Central memory CD4-positive, alpha-beta T cell (primary cell): ENCODE measurements at regions not wholly inside any gene's neighbourhood (a gene's known extent, or its start where the extent isn't known, plus 50 kb on each side); places are given as distances from the start of the nearest gene placed in this dataset.
"Not testable (repeated sequence)": the region's sequence is repeated elsewhere in the genome, so short reads cannot be mapped to it uniquely, and the experiment has no call there.

Experiments
- DNase-seq: peaks from one replicate; pipeline ENCODE4 v3.0.0; 2022

- no peak for DNase-seq
Observed at GRCh38 chr12:68514807-68515411, 95.8 kb upstream of the RAP1B start.

DNA sequence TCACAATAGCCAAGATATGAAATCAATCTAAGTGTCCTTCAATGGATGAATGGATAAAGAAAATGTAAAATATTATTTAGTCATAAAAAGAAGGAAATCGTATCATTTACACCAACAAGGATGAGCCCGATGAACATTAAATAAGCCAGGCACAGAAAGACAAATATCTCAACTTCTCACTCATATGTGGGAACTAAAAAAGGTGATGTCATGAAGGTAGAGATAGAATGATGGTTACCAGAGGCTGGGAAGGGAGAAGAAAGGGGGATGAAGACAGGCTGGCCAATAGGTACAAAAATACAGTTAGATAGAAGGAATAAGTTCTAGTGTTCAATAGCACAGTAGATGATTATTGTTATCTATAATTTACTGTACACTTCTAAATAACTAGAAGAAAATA, 94.9 kb upstream of the RAP1B start:
- no peak for DNase-seq

DNA sequence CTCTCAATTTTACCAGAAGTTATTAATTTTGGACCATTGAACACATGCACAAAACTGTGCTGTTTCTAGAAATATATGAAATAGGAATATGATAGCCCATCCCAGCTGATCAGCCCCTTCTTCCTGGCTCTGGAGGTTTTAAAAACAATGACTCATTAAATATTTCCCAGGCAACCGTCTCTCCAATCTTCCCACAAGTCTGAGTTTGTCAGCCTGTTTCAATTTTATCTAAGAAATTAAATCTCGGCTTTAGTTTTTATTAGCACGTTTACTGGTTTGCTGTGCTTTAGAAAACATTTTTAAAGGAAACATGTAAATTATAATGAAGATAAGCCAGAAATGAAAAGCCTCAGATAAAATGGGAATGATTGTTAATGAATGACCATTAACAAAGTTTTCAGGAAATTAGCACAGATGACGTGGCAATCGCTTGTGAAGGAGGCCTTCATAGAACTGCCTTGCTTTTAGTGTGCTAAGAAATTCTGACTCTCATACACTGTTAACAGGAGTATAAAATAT, 89.3 kb upstream of the RAP1B start:
- no peak for DNase-seq

GRCh38 chr12:68521848-68522502, 88.7 kb upstream of the RAP1B start:
- no peak for DNase-seq

DNA sequence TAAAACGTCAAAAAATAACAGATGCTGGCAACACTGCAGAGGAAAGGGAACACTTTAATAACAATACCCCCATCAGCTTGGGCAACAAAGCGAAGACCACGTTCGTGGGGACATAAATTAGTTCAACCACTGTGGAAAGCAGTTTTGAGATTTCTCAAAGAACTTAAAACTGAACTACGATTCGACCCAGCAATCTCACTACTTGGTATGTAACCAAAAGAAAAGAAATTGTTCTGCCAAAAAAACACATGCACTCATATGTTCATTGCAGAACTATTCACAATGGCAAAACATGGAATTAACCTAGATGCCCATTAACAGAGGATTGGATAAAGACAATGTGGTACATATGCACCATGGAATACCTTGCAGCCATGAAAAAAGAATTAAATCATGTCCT, 81.2 kb upstream of the RAP1B start:
- DNase-seq, result no peak

DNA sequence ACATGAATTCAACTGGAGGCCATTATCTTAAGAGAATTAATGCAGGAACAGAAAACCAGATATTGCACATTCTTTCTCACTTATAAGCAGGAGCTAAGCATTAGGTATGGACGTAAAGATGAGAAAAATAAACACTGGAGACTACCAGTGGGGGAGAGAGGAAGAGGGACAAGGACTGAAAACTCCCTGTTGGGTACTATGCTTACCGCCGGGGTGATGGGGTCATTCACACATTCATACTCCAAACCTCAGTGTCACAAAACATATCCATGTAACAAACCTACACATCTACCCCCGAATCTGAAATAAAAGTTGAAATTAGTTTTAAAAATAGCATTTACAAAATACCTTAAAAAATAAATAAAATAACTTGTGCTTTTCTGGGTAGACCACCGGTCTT, 80.8 kb upstream of the RAP1B start:
- no peak for DNase-seq

GRCh38 chr12:68530299-68530698, 80.4 kb upstream of the RAP1B start:
- DNase-seq, result no peak

DNA sequence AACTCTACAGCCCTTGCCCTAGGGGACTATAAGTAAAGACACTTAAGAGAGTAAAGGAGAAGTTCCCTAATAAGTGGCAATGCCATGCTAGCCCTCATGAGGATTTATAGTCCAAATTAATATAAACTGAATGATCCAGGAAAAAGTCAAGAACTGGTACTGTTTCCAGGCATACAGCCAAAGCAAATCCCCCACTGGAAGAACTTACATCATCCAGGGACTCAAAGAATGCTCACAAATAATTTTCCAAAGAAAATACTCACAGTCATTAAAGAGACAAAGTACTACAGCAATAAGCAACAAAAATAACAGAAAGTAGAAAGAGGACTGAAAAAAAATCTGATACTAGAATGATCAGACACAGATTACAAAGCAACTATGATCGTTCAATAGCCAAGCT, 79.7 kb upstream of the RAP1B start:
- no peak for DNase-seq

DNA sequence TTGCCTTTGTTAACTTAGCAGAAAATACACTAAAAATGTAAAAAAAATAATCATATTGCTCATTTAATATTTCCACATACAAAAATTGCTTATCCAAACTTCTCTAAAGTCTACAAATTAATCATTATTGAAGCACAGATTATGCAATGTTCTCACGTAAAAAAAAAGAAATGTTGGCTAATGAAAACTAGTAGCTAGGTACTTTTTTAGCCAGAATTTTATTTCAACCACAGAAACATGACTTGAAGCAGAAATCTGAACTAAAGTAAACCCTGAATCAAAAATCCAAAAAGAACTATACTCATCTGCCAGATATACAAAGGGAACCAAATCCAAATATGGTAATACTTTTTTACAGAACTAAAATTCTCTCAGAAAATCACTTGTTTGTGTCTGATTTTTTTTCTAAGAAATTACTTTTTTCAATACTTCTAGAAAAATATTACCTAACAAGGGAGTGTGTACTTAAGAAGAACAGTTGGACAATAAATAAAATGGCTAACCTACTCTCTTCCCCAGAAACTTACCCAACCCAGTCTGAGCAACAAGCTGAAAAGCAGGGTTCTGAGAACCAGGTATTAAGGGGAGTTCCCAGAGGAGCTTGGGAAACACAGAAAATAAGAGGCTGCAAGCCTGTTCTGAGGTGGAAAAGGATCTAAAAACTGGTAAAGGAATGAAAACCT, 78.4 kb upstream of the RAP1B start:
- DNase-seq, result no peak

DNA sequence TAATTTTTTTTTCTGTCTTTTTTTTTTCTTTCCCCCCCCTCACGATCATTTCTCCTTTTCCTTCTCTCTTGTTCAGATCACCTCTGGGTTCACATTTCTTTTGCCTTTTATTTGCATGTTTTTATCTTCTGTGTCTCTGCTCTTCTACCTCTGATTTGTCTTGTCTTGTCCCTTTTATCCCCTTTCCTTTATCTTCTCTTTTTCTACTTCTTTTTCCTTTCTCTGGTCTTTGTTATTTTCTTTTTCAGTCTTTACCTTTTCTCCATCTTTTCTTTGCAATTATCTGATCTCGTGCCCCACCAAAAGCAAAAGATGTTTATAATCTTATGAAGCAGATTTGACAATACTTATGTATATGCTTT, 77.8 kb upstream of the RAP1B start:
- DNase-seq, result no peak

DNA sequence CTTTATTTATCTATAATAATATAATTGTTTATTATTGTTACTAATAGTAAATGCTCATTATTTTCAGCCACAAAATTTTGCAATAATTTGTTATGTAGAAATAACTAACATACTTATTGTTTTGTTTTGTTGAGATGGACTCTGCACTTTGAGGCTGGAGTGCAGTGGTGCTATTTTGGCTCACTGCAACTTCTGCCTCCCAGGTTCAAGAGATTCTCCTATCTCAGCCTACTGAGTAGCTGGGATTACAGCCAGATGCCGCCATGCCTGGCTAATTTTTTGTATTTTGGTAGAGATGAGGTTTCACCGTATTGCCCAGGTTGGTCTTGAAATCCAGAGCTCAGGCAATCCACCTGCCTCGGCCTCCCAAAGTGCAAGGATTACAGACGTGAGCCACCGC, 76.6 kb upstream of the RAP1B start:
- no peak for DNase-seq

DNA sequence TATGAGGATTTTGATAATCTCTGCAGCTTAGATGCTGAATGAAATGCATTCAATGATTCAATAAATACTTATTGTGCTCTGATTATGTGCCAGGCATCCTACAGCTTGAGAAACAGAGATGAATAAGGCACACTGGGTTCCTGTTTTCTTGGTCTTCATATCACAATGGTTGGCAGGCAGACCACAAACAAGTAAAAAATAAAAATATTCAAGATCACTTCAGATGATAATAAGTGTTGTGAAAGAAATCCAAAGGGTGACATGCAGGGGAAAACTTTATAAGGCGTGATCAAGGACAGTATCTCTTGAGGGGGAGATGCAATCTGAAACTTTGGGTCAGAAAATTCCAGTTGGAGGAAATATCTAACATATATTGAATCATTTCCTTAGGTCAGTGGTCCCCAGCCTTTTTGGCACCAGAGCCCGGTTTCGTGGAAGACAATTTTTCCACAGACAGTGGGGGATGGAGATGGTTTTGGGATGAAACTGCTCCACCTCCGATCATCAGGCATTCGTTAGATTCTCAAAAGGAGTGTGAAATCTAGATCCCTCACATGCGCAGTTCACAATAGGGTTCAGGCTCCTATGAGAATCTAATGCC, 73.7 kb upstream of the RAP1B start:
- DNase-seq, result no peak

DNA sequence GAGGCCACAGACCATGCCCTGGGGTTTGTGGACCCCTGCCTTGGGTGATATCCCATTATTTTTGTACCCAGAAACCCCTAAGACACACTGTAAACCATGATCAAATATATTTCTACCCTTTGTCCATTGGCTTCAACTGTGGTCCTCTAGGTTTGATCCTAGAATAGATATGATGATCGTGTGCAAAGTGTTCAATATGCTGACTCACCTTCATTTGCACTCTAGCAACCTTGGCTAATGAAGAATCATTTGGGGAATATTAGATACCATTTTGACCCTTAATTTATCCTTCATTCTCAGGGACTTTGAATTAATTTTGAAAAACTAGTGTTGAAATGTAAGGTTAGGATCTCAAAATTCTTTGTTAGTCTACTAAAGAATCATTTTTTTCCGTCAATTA, 73.1 kb upstream of the RAP1B start:
- no peak for DNase-seq

GRCh38 chr12:68538726-68539614, 71.7 kb upstream of the RAP1B start:
- peak; percentile 66 for DNase-seq

DNA sequence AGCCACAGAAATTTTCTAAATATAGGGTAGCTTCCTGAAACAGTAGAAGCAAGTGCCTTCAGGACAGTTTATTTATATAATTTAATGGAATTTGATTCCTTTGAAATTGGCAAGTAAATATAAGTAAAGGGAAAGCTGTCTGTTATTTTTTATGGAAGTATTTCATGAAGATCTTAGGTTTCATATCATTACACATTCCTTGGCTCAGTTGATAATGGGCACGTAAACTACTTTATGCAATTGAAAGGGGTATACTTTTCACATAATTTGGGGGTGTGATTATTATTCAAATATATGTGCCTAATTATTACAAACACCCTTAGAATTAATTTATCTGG, 71.1 kb upstream of the RAP1B start:
- DNase-seq, result no peak

- not testable (repeated sequence) for DNase-seq
Observed at GRCh38 chr12:68540768-68541167, 69.9 kb upstream of the RAP1B start.

GRCh38 chr12:68547318-68547717, 63.4 kb upstream of the RAP1B start:
- DNase-seq, result not testable (repeated sequence)

DNA sequence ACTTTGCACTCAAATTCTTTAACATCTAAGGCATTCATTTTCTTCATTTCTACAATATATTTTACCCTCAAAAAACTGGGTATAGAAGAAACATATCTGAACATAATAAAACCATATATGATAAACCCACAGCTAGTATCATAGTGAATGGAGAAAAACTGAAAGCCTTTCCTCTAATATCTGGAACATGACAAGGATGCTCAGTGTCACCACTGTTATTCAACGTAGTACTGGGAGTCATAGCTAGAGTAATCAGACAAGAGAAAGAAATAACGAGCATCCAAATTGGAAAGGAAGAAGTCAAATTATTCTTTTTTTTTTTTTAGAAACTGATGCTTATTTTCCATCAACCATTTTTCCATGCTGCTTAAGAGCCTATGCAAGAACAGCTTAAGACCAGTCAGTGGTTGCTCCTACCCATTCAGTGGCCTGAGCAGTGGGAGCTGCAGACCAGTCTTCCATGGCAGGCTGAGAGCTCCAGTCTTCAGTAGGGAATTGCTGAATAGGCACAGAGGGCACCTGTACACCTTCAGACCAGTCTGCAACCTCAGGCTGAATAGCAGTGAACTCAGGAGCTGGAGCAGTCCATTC, 58.0 kb upstream of the RAP1B start:
- not testable (repeated sequence) for DNase-seq

- no peak for DNase-seq
Observed at GRCh38 chr12:68557011-68557730, 53.5 kb upstream of the RAP1B start.

DNA sequence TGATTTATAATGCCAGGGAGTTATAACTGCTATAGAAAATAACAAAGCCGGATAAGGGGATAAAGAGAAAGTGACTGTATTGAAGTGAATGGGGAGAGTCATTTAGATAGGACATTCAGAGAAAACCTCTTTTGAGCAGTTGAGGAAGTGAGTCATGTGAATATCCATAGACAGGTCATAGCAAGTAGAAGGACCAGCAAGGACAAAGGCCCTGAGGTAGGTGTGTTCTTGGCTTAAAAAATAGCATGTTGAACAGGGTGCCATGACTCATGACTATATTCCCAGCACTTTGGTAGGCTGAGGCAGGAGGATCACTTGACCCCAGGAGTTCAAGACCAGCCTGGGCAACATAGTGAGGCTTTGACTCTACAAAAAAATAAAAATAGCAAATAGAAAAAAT, 51.5 kb upstream of the RAP1B start:
- no peak for DNase-seq

- no peak for DNase-seq
Observed at GRCh38 chr12:68559984-68560850, 50.5 kb upstream of the RAP1B start.
